ENCODE measurements at regions not wholly inside any gene's neighbourhood (a gene's known extent, or its start where the extent isn't known, plus 50 kb on each side); places are given as distances from the start of the nearest gene placed in this dataset.

GRCh38 chr15:37789881-37790280 is 144.6 kb upstream of the TMCO5A start:
- DNase-seq (ENCODE audit: low spot score) = peak; percentile 45

DNA sequence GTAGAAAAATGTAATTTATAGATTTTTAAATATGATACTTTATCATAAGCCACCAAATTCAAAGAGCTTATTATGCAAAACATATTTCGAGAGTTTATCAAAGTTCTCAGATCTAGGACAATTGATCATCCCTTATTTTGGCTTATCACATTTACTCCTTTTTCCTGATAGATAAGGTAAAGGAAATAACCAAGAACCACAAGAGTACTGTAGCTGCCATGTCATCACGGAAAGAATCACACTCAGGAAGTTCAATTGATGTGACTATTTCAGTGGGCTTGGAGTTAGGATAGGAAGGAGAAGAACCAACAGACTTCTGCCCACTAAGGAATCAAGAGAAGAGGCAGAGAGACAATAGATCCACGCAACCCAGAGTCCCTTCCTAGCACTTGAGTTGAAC is 142.7 kb upstream of the TMCO5A start:
- DNase-seq (ENCODE audit: low spot score) = no peak

- DNase-seq (ENCODE audit: low spot score) = no peak
Observed at GRCh38 chr15:37792351-37792750, 142.1 kb upstream of the TMCO5A start.

DNA sequence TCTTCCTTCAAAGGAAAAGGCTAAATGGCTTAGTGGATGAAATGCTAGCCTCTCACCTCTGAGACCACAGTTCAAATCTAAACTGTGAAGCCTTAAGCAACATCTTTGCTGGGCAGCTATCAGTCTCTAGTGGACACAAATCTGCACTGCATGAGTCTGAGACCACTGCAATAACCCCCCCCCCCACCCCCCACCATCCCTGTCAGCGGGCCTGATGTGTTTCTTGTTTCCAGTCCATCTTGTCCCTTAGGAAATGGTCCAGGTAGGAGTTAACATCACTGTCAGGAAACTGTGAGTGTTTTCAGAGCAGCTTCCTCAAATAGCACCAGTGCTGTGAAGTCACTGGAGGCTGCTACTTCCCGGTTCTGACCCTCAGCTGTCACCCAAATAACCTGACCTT is 140.6 kb upstream of the TMCO5A start:
- DNase-seq (ENCODE audit: low spot score) = peak; percentile 12

GRCh38 chr15:37794947-37795346 is 139.5 kb upstream of the TMCO5A start:
- no peak for DNase-seq (ENCODE audit: low spot score)

- no peak for DNase-seq (ENCODE audit: low spot score)
Observed at GRCh38 chr15:37801529-37801928, 132.9 kb upstream of the TMCO5A start.

DNA sequence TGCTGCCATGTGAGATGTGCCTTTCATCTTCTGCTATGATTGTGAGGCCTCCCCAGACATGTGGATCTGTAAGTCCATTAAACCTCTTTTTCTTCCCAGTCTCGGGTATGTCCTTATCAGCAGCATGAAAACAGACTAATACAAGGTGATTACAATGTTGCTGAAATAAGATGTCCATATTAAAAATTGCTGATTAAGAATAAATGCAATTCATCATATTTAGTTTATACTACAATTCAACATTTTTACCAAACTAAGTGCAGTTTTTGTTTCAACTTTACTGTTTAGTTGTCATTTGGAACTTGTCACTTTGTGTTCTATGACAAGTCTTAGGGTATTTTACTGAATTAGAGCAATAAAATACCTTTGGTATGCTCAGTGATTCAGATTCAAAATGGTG is 127.6 kb upstream of the TMCO5A start:
- no peak for DNase-seq (ENCODE audit: low spot score)

DNA sequence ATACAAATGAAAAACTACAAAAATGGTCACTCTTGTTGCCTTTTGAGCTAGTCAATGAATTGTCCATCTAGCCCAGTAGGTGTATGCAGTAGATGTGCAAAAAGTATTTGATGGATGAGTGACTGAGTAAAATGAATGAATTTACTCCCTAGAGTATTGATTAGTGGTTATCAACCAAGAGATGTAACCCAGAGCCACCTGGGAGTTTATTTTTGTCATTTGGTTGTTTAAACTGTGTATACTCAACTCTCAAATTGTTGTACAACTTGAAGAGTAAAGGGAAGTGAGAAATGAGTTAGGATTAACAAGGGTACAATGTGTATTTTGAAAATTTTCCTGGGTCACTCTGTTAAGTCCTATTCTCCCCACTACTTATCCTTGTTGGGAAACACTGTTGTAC is 124.1 kb upstream of the TMCO5A start:
- no peak for DNase-seq (ENCODE audit: low spot score)

GRCh38 chr15:37813306-37813705 is 121.1 kb upstream of the TMCO5A start:
- no peak for DNase-seq (ENCODE audit: low spot score)

DNA sequence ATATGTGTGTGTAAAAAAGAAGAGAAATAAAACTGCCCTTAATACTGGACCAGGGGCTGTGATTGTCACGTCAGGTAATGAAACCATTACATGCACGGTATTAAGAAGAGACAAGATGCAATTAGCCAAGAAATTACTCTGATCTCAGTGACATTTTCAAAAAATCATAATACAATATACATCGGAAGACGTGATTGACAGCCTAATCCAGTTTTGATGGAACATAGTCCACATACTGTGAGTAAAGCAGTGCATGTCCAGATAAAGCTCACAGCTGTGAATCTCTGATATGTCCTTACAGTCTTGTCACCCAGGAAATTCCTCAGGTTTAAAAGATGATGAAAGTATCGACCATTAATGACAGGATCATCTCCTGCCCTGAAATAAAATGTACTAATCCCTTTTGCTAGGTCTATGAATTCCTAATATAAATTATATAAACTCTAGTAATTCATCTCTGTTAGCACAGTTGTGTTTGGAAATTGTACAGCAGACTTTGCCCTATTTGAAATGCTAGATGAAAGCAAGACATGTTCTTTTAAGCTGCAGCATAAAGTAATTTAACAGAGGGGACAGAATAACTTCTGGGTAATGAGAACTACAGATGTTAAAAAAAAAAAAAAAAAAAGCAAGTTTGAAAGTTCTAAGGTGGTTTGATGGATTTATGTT is 119.5 kb upstream of the TMCO5A start:
- no peak for DNase-seq (ENCODE audit: low spot score)

GRCh38 chr15:37818152-37818677 is 116.2 kb upstream of the TMCO5A start:
- DNase-seq (ENCODE audit: low spot score) = no peak

DNA sequence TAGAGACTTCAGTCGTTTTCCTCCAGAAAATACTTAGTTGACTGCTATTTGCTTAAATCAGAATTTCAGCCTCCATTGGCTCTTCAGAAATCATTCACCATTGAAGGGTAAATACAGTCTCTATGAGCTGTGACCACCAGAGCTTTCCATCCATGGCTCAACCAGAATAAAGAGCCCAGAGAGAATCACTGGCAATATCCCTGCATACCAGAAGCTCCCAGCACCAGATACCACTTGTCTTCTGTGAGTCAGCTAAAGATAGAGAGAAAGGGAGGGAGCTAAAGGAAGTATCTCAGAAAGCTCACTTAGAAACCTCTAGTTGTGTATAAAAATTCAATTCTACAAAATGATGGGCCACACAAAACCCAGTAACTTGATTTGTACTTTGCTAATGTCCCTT is 115.2 kb upstream of the TMCO5A start:
- DNase-seq (ENCODE audit: low spot score) = peak; percentile 48

DNA sequence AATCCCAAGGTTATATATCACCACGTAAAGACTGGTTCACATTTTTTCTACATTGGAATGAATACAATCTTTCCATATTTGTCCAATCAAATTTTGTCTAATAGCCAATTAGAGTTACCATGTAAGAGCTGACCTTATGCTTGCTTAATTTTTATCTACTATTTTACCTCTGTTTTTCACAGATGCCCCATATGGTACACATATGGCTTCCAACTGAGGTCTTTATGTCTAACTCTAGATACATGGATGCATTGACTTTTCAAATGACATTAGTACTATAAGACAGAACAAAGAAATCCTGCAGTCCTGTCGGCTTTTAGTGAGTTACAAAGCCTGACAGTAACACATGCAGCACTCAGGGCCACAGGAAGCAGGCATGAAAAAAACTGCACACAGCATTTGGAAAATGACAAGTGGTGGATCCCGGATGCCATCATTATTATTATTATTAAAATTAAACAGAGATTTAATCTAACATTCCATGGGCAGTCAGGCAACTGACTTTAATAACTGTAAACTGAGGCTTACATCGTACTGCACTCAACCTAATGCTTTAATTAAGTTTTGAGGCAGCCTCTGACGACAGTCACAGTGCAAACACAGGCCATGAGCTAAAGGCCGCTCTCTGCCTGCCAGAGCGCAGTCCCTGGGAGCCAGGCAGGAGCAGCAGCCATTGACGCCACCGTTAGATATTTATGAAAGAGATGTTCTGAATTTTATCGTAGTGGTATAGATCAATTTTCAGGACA is 113.9 kb upstream of the TMCO5A start:
- DNase-seq (ENCODE audit: low spot score) = no peak

DNA sequence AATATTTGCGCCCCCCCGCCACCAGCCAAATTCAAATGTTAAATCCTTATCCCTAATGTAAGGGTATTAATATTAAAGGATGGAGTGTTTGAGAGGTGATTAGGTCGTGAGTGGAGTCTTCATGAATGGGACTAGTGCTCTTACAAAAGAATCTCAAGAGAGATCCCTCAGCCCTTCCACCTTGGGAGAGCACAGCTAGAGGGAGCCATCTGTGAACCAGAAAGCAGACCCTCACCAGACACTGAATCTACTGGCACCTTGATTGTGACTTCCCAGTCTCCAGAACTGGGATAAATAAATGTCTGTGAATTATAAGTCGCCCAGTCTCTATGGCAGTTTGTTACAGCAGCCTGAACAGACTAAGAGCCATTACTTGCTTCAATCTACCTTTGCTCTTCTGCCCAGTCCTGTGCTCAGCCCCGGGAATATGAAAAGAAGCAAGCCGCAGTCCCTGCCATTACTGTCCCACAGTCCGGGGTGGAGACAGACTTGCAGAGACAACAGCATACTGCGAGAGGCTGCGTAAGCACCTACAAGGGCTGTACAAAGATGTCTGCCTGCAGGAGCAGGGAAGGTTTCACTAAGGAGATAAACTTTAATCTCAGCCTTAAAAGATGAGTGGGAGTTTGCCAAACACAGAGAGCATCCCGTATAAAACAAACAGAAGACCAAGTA is 110.7 kb upstream of the TMCO5A start:
- no peak for DNase-seq (ENCODE audit: low spot score)

GRCh38 chr15:37824717-37825382 is 109.6 kb upstream of the TMCO5A start:
- DNase-seq (ENCODE audit: low spot score) = peak; percentile 92

DNA sequence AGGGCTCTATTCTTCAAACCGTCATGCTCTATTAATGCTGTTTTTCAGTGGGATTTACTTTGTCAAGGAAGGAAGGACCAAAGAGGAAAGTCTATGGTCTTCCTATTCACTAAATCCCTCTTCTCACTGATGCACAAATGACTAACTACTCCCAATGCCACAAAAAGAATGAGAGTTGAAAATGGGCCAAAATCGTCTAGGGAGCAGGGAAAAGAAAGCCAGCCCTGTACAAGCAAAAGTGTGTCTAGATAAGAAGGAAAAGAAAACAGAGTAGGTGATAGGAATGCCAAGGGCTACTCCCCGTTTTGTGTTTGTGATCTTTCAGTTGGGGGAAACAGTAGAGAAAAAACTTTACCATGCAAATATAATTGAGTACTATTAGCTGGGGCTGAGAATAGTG is 97.2 kb upstream of the TMCO5A start:
- DNase-seq (ENCODE audit: low spot score) = no peak

- no peak for DNase-seq (ENCODE audit: low spot score)
Observed at GRCh38 chr15:37847776-37848175, 86.7 kb upstream of the TMCO5A start.

- DNase-seq (ENCODE audit: low spot score) = no peak
Observed at GRCh38 chr15:37856109-37856508, 78.3 kb upstream of the TMCO5A start.

- no peak for DNase-seq (ENCODE audit: low spot score)
Observed at GRCh38 chr15:37860896-37861295, 73.5 kb upstream of the TMCO5A start.

- DNase-seq (ENCODE audit: low spot score) = no peak
Observed at GRCh38 chr15:37865687-37866086, 68.8 kb upstream of the TMCO5A start.

DNA sequence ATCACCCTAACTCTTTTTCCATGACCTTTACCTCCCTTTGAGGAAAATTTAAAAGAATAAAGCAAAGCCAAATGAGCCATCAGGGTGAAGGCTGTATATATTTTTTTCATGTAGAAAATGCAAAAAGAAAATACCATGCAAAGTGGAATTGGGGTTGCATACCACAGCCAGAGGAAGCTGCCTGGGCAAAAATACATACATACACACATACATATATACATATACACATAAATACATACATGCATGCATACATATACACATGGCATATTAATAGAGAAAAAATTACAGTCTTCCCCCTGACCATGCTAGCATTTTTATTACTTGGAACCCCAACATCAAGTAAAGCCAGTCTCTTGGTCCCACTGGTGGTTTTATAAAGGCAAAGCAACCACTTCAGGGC is 63.7 kb upstream of the TMCO5A start:
- no peak for DNase-seq (ENCODE audit: low spot score)

GRCh38 chr15:37872661-37873060 is 61.8 kb upstream of the TMCO5A start:
- peak; percentile 11 for DNase-seq (ENCODE audit: low spot score)

GRCh38 chr15:37873336-37873735 is 61.1 kb upstream of the TMCO5A start:
- DNase-seq (ENCODE audit: low spot score) = no peak

Measured in AG20443 (cell line).